Naive thymus-derived CD8-positive, alpha-beta T cell (primary cell): ENCODE measurements at regions not wholly inside any gene's neighbourhood (a gene's known extent, or its start where the extent isn't known, plus 50 kb on each side); places are given as distances from the start of the nearest gene placed in this dataset.

ENCODE experiments used
- ATAC-seq, 2 donors: fragments of 150-1000 bp; cut with Tn5 transposase in 1 of 2; sonication (Bioruptor Pico), chemical (Tn5 transposase) in 1 of 2; 1 replicate in 1 of 2; 2 replicates in 1 of 2; pipeline ENCODE4 v1.10.0; 2021; ENCODE audit warnings: mild to moderate bottlenecking in 2 of 2, moderate library complexity in 2 of 2
- POLR2A ChIA-PET: fragments of 350-600 bp; sonication (Branson Sonifier 250); formaldehyde crosslinking; loops from one replicate; lab custom pipeline; 2021; ENCODE audit warnings: antibody characterized with exemption; lab: Charles Lee
- DNase-seq, 10 donors: peaks; one replicate each; pipeline versions ENCODE4 v3.0.0 to v3.0.0-alpha.2; 2020 to 2022
- H3K27ac Mint-ChIP-seq, 10 donors: one replicate each; pipeline ENCODE4 v1.8.0; 2020 to 2022; ENCODE audit warnings: mild to moderate bottlenecking in 10 of 10, mixed read lengths in 10 of 10, moderate library complexity in 4 of 10, inconsistent platforms in 1 of 10
- H3K27me3 Mint-ChIP-seq, 5 donors: one replicate each; pipeline ENCODE4 v1.8.0; 2021 to 2022; ENCODE audit warnings: mixed read lengths in 5 of 5
- H3K36me3 Mint-ChIP-seq, 3 donors: one replicate each; pipeline ENCODE4 v1.8.0; 2020 to 2022; ENCODE audit warnings: mixed read lengths in 3 of 3, mild to moderate bottlenecking in 2 of 3, inconsistent platforms in 1 of 3
- H3K4me1 Mint-ChIP-seq, 4 donors: one replicate each; pipeline ENCODE4 v1.8.0; 2021 to 2022; ENCODE audit warnings: mixed read lengths in 4 of 4
- H3K4me3 Mint-ChIP-seq, 10 donors: one replicate each; pipeline ENCODE4 v1.8.0; 2020 to 2022; ENCODE audit warnings: mild to moderate bottlenecking in 10 of 10, mixed read lengths in 10 of 10, moderate library complexity in 6 of 10, inconsistent platforms in 1 of 10
- H3K9me3 Mint-ChIP-seq, 9 donors: one replicate each; pipeline ENCODE4 v1.8.0; 2020 to 2022; ENCODE audit warnings: mixed read lengths in 9 of 9, mild to moderate bottlenecking in 3 of 9, inconsistent platforms in 1 of 9, moderate library complexity in 1 of 9

DNA sequence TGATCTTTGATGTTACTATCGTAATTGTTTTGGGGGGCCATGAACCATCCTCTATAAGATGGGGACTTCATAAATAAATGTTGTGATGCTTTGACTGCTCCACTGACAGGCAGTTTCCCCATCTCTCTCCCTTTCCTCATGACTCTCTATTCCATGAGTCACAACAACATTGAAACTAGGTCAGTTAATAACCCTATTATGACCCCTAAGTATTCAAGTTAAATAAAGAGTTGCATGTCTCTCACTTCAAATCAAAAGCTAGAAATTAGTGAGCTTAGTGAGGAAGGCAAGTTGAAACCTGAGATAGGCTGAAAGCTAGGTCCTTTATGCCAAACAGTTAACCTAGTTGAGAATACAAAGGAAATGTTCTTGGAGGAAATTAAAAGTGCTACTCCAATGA is 491.0 kb downstream of the HAO1 start:
- H3K36me3 Mint-ChIP-seq: no peaks in the 10 kb centered on the region
- H3K27me3 Mint-ChIP-seq: no peaks in the 10 kb centered on the region
- H3K9me3 Mint-ChIP-seq: peaks cover 0 to 12% (median 0%) of the 10 kb centered on the region in 9 donors
- ATAC-seq: no peak
- DNase-seq: no peak
- no peak overlapping the region for H3K4me3 Mint-ChIP-seq
- POLR2A ChIA-PET: no interaction called here
- H3K27ac Mint-ChIP-seq: no peak overlapping the region
- no peaks in the 10 kb centered on the region for H3K4me1 Mint-ChIP-seq

GRCh38 chr20:7452890-7453289 is 487.4 kb downstream of the HAO1 start:
- no peak for DNase-seq
- H3K4me3 Mint-ChIP-seq: no peak overlapping the region
- no peaks in the 10 kb centered on the region for H3K4me1 Mint-ChIP-seq
- H3K27ac Mint-ChIP-seq: no peak overlapping the region
- no peaks in the 10 kb centered on the region for H3K36me3 Mint-ChIP-seq
- peaks cover 0 to 16% (median 2%) of the 10 kb centered on the region in 9 donors for H3K9me3 Mint-ChIP-seq
- no peak for ATAC-seq
- H3K27me3 Mint-ChIP-seq: no peaks in the 10 kb centered on the region
- POLR2A ChIA-PET: no interaction called here

DNA sequence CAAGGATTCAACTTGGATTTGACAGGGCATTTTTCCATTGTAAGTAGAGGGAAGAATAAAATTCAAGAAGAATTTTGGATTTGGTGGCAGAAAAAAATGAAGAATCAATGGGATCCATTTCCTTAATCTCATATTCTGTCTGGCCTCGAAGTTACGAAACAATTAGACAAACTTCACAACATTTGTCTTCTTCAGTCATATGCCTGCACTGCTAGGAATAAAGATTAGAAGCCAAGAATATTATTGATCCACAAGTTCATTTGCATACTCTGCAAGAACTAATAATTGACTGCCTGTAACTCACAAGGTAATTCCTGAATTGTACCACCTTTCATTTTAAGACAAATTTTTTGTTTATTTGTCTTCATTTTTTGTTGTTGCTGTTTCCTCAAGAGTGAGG is 486.2 kb downstream of the HAO1 start:
- Mint-ChIP-seq H3K9me3 (peaks cover 0 to 11% (median 3%) of the 10 kb centered on the region in 9 donors), H3K4me1 (no peaks in the 10 kb centered on the region), H3K27ac (no peak overlapping the region), H3K4me3 (no peak overlapping the region), H3K27me3 (no peaks in the 10 kb centered on the region), H3K36me3 (no peaks in the 10 kb centered on the region)
- POLR2A ChIA-PET: no interaction called here
- DNase-seq (no peak), ATAC-seq (no peak)

DNA sequence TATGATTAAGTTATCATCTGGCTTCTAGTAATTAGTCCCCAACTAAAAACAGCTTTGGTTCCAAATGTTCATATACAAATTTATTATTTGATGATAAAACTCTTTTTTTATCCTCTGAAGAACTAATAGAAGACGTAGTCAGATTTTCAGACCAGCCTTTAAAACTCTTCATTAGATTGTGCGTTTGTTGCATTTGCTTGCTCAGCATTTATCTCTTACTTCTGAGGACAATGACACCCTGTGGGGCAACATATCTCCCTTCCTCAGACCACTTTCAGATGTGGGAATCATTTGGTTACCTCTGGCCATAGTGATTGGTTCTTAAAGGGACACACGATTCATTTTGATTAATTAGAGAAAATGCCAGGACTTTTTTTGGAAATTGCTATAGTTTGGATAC is 481.8 kb downstream of the HAO1 start:
- ATAC-seq: no peak
- Mint-ChIP-seq H3K4me1 (peaks cover 0 to 1% (median 0%) of the 10 kb centered on the region in 4 donors), H3K27ac (no peak overlapping the region), H3K27me3 (no peaks in the 10 kb centered on the region), H3K36me3 (no peaks in the 10 kb centered on the region), H3K4me3 (no peak overlapping the region), H3K9me3 (peaks cover 0 to 27% (median 3%) of the 10 kb centered on the region in 9 donors)
- no peak for DNase-seq
- POLR2A ChIA-PET: no interaction called here

GRCh38 chr20:7459083-7459482 is 481.2 kb downstream of the HAO1 start:
- no peak overlapping the region for H3K4me3 Mint-ChIP-seq

DNA sequence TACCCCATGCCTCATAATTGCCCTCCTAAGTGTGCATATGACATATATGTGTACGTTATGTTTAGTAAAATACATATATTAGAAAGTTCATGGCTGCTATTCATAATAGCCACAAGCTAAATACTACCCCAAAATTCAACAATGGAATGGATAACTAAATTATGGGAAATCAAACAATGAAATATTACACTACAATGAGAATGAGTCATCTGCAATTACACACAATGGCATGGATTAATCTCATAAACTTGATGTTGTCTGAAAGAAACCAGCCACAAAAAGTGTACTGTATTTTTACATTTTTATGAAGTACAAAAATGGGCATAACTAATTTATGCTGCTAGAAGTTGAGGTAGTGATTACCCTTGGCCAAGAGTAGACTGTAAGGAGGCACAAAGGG is 477.0 kb downstream of the HAO1 start:
- no peak overlapping the region for H3K4me3 Mint-ChIP-seq
- POLR2A ChIA-PET: no interaction called here
- H3K27me3 Mint-ChIP-seq: no peaks in the 10 kb centered on the region
- ATAC-seq (no peak), DNase-seq (no peak)
- H3K27ac Mint-ChIP-seq: no peak overlapping the region
- H3K36me3 Mint-ChIP-seq: no peaks in the 10 kb centered on the region
- peaks cover 0 to 1% (median 0%) of the 10 kb centered on the region in 4 donors for H3K4me1 Mint-ChIP-seq
- H3K9me3 Mint-ChIP-seq: peaks cover 0 to 46% (median 3%) of the 10 kb centered on the region in 9 donors

More at GRCh38 chr20:7459083-7459482, 481.2 kb downstream of the HAO1 start:
- DNase-seq: no peak
- Mint-ChIP-seq H3K27ac (no peak overlapping the region), H3K27me3 (no peaks in the 10 kb centered on the region), H3K4me1 (peaks cover 0 to 1% (median 0%) of the 10 kb centered on the region in 4 donors), H3K9me3 (peaks cover 0 to 27% (median 3%) of the 10 kb centered on the region in 9 donors), H3K36me3 (no peaks in the 10 kb centered on the region)
- ATAC-seq: no peak
- POLR2A ChIA-PET: no interaction called here

GRCh38 chr20:7470912-7471311 is 469.3 kb downstream of the HAO1 start:
- POLR2A ChIA-PET: no interaction called here
- DNase-seq (no peak), ATAC-seq (no peak)
- peaks cover 0 to 5% (median 0%) of the 10 kb centered on the region in 5 donors for H3K27me3 Mint-ChIP-seq
- H3K27ac Mint-ChIP-seq: no peak overlapping the region
- no peaks in the 10 kb centered on the region for H3K4me1 Mint-ChIP-seq
- no peak overlapping the region for H3K4me3 Mint-ChIP-seq
- no peaks in the 10 kb centered on the region for H3K36me3 Mint-ChIP-seq
- H3K9me3 Mint-ChIP-seq: peaks cover 0 to 27% (median 3%) of the 10 kb centered on the region in 9 donors

GRCh38 chr20:7490288-7490687 is 450.0 kb downstream of the HAO1 start:
- Mint-ChIP-seq H3K4me1 (no peaks in the 10 kb centered on the region), H3K36me3 (peaks cover 0 to 5% (median 0%) of the 10 kb centered on the region in 3 donors)
- POLR2A ChIA-PET: no interaction called here

DNA sequence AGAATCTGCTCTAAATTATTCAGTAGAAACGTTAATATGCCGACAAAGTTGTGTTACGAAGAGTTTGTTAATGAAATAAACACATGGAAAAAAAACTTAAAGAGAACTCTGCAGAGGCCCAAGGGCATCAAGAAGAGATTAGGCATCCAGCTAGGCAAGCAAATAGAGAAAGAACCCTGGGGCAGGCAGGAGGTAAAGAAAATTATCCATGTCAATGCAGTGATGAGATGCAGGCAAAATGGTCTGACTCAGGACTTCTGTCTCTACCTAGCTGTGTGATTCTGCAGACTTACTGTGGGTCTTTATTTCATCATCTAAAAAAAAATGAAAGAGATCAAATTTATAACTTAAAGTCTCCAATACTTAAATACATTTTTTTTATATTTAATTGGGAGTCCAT is 448.0 kb downstream of the HAO1 start:
- Mint-ChIP-seq H3K9me3 (peaks cover 0 to 41% (median 12%) of the 10 kb centered on the region in 9 donors), H3K27me3 (no peaks in the 10 kb centered on the region), H3K4me3 (no peak overlapping the region), H3K27ac (no peak overlapping the region), H3K4me1 (no peaks in the 10 kb centered on the region), H3K36me3 (peaks cover 0 to 5% (median 0%) of the 10 kb centered on the region in 3 donors)
- POLR2A ChIA-PET: no interaction called here
- ATAC-seq (no peak), DNase-seq (no peak)

More at GRCh38 chr20:7490288-7490687, 450.0 kb downstream of the HAO1 start:
- no peak for DNase-seq
- ATAC-seq: no peak
- Mint-ChIP-seq H3K27me3 (no peaks in the 10 kb centered on the region), H3K27ac (no peak overlapping the region), H3K4me3 (no peak overlapping the region), H3K9me3 (peaks cover 0 to 44% (median 13%) of the 10 kb centered on the region in 9 donors)

- H3K4me1 Mint-ChIP-seq: no peaks in the 10 kb centered on the region
- H3K36me3 Mint-ChIP-seq: peaks cover 0 to 5% (median 0%) of the 10 kb centered on the region in 3 donors
- H3K27me3 Mint-ChIP-seq: no peaks in the 10 kb centered on the region
- peaks cover 0 to 36% (median 14%) of the 10 kb centered on the region in 9 donors for H3K9me3 Mint-ChIP-seq
- POLR2A ChIA-PET: no interaction called here
- DNase-seq (no peak), ATAC-seq (no peak)
- H3K4me3 Mint-ChIP-seq: no peak overlapping the region
- no peak overlapping the region for H3K27ac Mint-ChIP-seq
Observed at GRCh38 chr20:7493311-7493710, 446.9 kb downstream of the HAO1 start.

DNA sequence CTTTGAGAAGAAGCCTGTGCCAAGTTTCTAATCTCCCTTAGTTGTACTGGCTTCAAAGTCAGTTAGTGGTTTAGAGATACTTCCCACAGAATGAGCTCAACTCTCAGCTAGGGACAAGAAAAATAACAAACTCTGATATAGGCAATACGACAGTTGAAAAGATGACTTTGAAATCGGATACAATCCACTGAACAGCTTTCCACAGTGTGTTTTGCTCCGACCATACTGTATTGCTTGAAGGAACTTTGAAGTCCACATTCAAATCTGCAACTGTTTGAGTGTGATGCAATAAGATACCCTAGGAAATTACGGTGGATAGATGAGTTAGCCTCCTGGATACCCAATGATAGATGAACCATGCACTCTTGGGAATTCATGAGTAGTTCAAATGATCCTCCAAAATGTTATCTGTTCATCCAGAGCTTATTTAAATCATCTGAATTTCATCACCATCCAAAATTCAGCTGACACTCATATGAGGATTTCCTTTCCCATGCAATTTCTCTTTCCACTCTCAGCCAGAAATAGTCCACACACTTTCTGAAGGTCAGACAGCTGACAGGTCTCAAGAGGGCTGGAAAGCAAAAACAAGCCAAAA is 443.8 kb downstream of the HAO1 start:
- POLR2A ChIA-PET: no interaction called here
- H3K27me3 Mint-ChIP-seq: no peaks in the 10 kb centered on the region
- no peak for ATAC-seq

GRCh38 chr20:7497985-7498384 is 442.3 kb downstream of the HAO1 start:
- Mint-ChIP-seq H3K27ac (no peak overlapping the region), H3K9me3 (peaks cover 0 to 20% (median 12%) of the 10 kb centered on the region in 9 donors), H3K27me3 (no peaks in the 10 kb centered on the region), H3K4me1 (no peaks in the 10 kb centered on the region), H3K4me3 (no peak overlapping the region), H3K36me3 (peaks cover 0 to 5% (median 0%) of the 10 kb centered on the region in 3 donors)
- DNase-seq: no peak
- POLR2A ChIA-PET: no interaction called here
- ATAC-seq: no peak

More for the DNA sequence above, 443.8 kb downstream of the HAO1 start:
- DNase-seq: no peak
- Mint-ChIP-seq H3K9me3 (peaks cover 0 to 27% (median 14%) of the 10 kb centered on the region in 9 donors), H3K4me3 (no peak overlapping the region), H3K36me3 (peaks cover 0 to 5% (median 0%) of the 10 kb centered on the region in 3 donors), H3K27ac (no peak overlapping the region), H3K4me1 (no peaks in the 10 kb centered on the region)

DNA sequence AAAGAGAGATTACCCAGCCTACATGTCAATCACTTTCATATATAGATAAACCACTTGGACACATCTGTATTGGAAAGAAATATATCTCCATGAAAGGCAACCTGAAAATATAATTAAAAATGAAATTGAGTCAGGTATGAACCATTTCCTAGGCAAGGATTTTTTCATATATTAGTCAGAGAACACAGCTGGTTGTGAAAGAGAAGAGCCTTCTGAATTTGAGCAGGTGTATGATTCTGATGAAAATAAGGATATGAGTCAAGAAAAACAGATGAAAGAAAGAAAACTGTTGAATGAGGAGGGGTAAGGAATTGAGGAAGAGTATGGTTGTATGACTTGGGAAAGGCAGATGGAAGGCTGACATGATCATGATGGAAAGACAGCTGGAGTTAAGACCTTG is 441.1 kb downstream of the HAO1 start:
- Mint-ChIP-seq H3K27ac (no peak overlapping the region), H3K36me3 (peaks cover 0 to 4% (median 0%) of the 10 kb centered on the region in 3 donors), H3K4me3 (no peak overlapping the region), H3K9me3 (peaks cover 0 to 23% (median 7%) of the 10 kb centered on the region in 9 donors), H3K27me3 (no peaks in the 10 kb centered on the region), H3K4me1 (no peaks in the 10 kb centered on the region)
- DNase-seq (no peak), ATAC-seq (no peak)
- POLR2A ChIA-PET: no interaction called here

DNA sequence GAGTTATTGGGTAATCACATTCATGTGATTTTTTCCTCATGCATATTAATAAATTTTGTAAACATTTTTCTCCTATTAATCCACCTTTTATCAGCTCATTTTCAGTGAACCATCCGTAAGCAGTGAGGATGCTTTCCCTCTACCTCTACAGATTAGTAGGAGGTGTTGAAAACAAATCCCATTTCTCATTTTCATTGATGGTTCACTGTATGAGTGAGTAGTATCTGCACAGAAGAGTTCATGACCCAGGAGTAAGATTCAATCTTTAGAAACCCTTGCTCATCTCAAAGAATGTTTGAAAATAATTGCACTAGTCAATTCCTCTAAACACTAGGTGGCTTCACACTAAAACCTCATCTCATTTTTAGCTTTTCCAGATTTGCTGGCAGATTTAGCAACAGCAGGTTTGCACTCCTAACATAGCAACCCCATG is 440.0 kb downstream of the HAO1 start:
- H3K9me3 Mint-ChIP-seq: peaks cover 0 to 13% (median under 1%) of the 10 kb centered on the region in 9 donors
- H3K27ac Mint-ChIP-seq: no peak overlapping the region
- no peaks in the 10 kb centered on the region for H3K4me1 Mint-ChIP-seq
- H3K27me3 Mint-ChIP-seq: no peaks in the 10 kb centered on the region
- POLR2A ChIA-PET: no interaction called here
- no peak for DNase-seq
- no peak for ATAC-seq
- H3K4me3 Mint-ChIP-seq: no peak overlapping the region
- no peaks in the 10 kb centered on the region for H3K36me3 Mint-ChIP-seq
